ENCODE measurements at regions not wholly inside any gene's neighbourhood (a gene's known extent, or its start where the extent isn't known, plus 50 kb on each side); places are given as distances from the start of the nearest gene placed in this dataset.

- ChIA-PET CTCF (ENCODE audit: low intra/inter-chr PET ratio, low total read pairs) (interaction anchor here (1.6 kb wide), 1 partner anchor 131 kb away, joined by 6 read pairs; no protein-coding TSS in a partner anchor), POLR2A (interaction anchor here (1.0 kb wide), 1 partner anchor 71 kb away, joined by 6 read pairs; no protein-coding TSS in a partner anchor)
- Histone ChIP-seq H4K20me1 (ENCODE audit: insufficient read depth, low read length) (no peaks in the 10 kb centered on the region), H3K36me3 (replicated peaks in 1 of 2; ENCODE audit: control insufficient read depth in 1 of 2, insufficient read depth in 2 of 2, low read length in 2 of 2) (no peaks in the 10 kb centered on the region), H3K9ac (ENCODE audit: insufficient read depth, low read depth, low read length) (no peak overlapping the region), H3K4me1 (ENCODE audit: insufficient read depth, low read length) (peaks cover 10% of the 10 kb centered on the region), H3K9me3 (ENCODE audit: low read length) (no peaks in the 10 kb centered on the region), H2AFZ (ENCODE audit: low read length) (no peak overlapping the region), H3K27me3 (ENCODE audit: control insufficient read depth in 1 of 2, insufficient read depth in 2 of 2, low read length in 2 of 2) (peaks cover 0 to 13% of the 10 kb centered on the region in 2 experiments; a peak in 3 of 5 replicates), H3K27ac (ENCODE audit: extremely low read length, insufficient read depth, low read length) (no peak overlapping the region), H3K79me2 (ENCODE audit: insufficient read depth, low read length) (no peaks in the 10 kb centered on the region), H3K4me2 (ENCODE audit: low read depth, low read length) (no peak overlapping the region), H3K4me3 (replicated peaks in 1 of 3; ENCODE audit: insufficient read depth in 1 of 3, low read depth in 2 of 3, low read length in 3 of 3) (no peak overlapping the region)
- intact Hi-C loops (cut with micrococcal nuclease; ENCODE audit: unreplicated experiment) (loop anchor here (1.0 kb wide), 1 partner anchor 132 kb away; no protein-coding TSS in a partner anchor), in situ Hi-C loops (cut with HindIII; ENCODE audit: extremely low pct_ligation_motif_present, low pct_unique_long_range_greater_than_20kb) (no loop called here)
- no TSS peak for BruUV-seq (replicated peaks)
- ATAC-seq: peak; percentile 36; the same call in 2 of the 3 replicates
- WGBS (ENCODE audit: low lambda C conversion rate): 53% methylated on average over 7 of the region's 7 CpGs
- TF ChIP-seq SMC3 (IDR thresholded peaks at IDR 0.05; ENCODE audit: low read length): peak; percentile 8; the same call in 1 of the 2 replicates
- no peak for TF ChIP-seq ZNF577 (CRISPR knock-in tag; IDR thresholded peaks at IDR 0.05; ENCODE audit: borderline replicate concordance, low read depth)
- no peak for DNase-seq (ENCODE audit: low spot score)
- no peak for FAIRE-seq
These were observed 70.0 kb upstream of the ATL2 start for GRCh38 chr2:38446906-38447561.

GRCh38 chr2:38446418-38446817 lies 69.3 kb upstream of the ATL2 start:
- Histone ChIP-seq H2AFZ (ENCODE audit: low read length) (no peak overlapping the region), H3K27ac (ENCODE audit: extremely low read length, insufficient read depth, low read length) (no peak overlapping the region), H3K79me2 (ENCODE audit: insufficient read depth, low read length) (no peaks in the 10 kb centered on the region), H3K27me3 (ENCODE audit: control insufficient read depth in 1 of 2, insufficient read depth in 2 of 2, low read length in 2 of 2) (peaks cover 0 to 14% of the 10 kb centered on the region in 2 experiments; a peak in 3 of 5 replicates), H3K4me3 (replicated peaks in 1 of 3; ENCODE audit: insufficient read depth in 1 of 3, low read depth in 2 of 3, low read length in 3 of 3) (no peak overlapping the region), H3K9ac (ENCODE audit: insufficient read depth, low read depth, low read length) (no peak overlapping the region), H3K4me1 (ENCODE audit: insufficient read depth, low read length) (peaks cover 10% of the 10 kb centered on the region), H3K9me3 (ENCODE audit: low read length) (no peaks in the 10 kb centered on the region), H3K4me2 (ENCODE audit: low read depth, low read length) (no peak overlapping the region), H4K20me1 (ENCODE audit: insufficient read depth, low read length) (no peaks in the 10 kb centered on the region), H3K36me3 (replicated peaks in 1 of 2; ENCODE audit: control insufficient read depth in 1 of 2, insufficient read depth in 2 of 2, low read length in 2 of 2) (no peaks in the 10 kb centered on the region)
- ChIA-PET POLR2A (interaction anchor here (1.0 kb wide), 1 partner anchor 71 kb away, joined by 6 read pairs; no protein-coding TSS in a partner anchor), CTCF (ENCODE audit: low intra/inter-chr PET ratio, low total read pairs) (interaction anchor here (1.6 kb wide), 1 partner anchor 131 kb away, joined by 6 read pairs; no protein-coding TSS in a partner anchor)
- BruUV-seq (replicated peaks): no TSS peak
- TF ChIP-seq NAIF1 (CRISPR knock-in tag; IDR thresholded peaks at IDR 0.05; ENCODE audit: borderline replicate concordance) (no peak), SMC3 (IDR thresholded peaks at IDR 0.05; ENCODE audit: low read length) (peak; percentile 40; the same call in 1 of the 2 replicates), ZBTB3 (CRISPR knock-in tag; IDR thresholded peaks at IDR 0.05; ENCODE audit: borderline replicate concordance, low read depth) (no peak), TRAFD1 (CRISPR knock-in tag; IDR thresholded peaks at IDR 0.05; ENCODE audit: borderline replicate concordance) (no peak), STAG1 (CRISPR knock-in tag; IDR thresholded peaks at IDR 0.05) (peak; percentile 65), CTCF (CRISPR knock-in tag; IDR thresholded peaks at IDR 0.05) (peak; percentile 60), ZNF772 (CRISPR knock-in tag; IDR thresholded peaks at IDR 0.05) (0 out of 2 replicates have a peak, but pooled peaks have one; percentile 37), ZNF770 (CRISPR knock-in tag; IDR thresholded peaks at IDR 0.05) (no peak)
- ATAC-seq: peak; percentile 75
- intact Hi-C loops (cut with micrococcal nuclease; ENCODE audit: unreplicated experiment): loop anchor here (1.0 kb wide), 1 partner anchor 131 kb away; no protein-coding TSS in a partner anchor
- FAIRE-seq: peak; percentile 43
- in situ Hi-C loops (cut with HindIII; ENCODE audit: extremely low pct_ligation_motif_present, low pct_unique_long_range_greater_than_20kb): no loop called here
- no peak for DNase-seq (ENCODE audit: low spot score)
- 30% methylated on average over 7 of the region's 7 CpGs for WGBS (ENCODE audit: low lambda C conversion rate)
